Nephron progenitor cell (in vitro differentiated cells): ENCODE measurements at regions not wholly inside any gene's neighbourhood (a gene's known extent, or its start where the extent isn't known, plus 50 kb on each side); places are given as distances from the start of the nearest gene placed in this dataset.

Source experiments
- DNase-seq: peaks from one replicate; pipeline ENCODE4 v3.0.0; 2021
- H3K27ac Mint-ChIP-seq: 2 replicates; pipeline ENCODE4 v1.8.0; 2021; ENCODE audit warnings: mild to moderate bottlenecking, moderate library complexity, mixed read lengths
- H3K27me3 Mint-ChIP-seq: 2 replicates; pipeline ENCODE4 v1.8.0; 2021; ENCODE audit warnings: mild to moderate bottlenecking, low read depth, mixed read lengths; ENCODE audit not compliant: poor library complexity
- H3K36me3 Mint-ChIP-seq: 2 replicates; pipeline ENCODE4 v1.8.0; 2021; ENCODE audit warnings: low read depth, mixed read lengths
- H3K4me1 Mint-ChIP-seq: 2 replicates; pipeline ENCODE4 v1.8.0; 2021; ENCODE audit warnings: mixed read lengths
- H3K4me3 Mint-ChIP-seq: 2 replicates; pipeline ENCODE4 v1.8.0; 2021; ENCODE audit warnings: mild to moderate bottlenecking, moderate library complexity, mixed read lengths
- H3K9me3 Mint-ChIP-seq: 2 replicates; pipeline ENCODE4 v1.8.0; 2021; ENCODE audit warnings: mild to moderate bottlenecking, moderate library complexity, mixed read lengths
- TF ChIP-seq, protein P1 (sequence below): fragments of 200-600 bp; sonication (generic); IDR thresholded peaks from 2 replicates; pipeline ENCODE4 v1.5.0; 2021; ENCODE audit warnings: antibody characterized with exemption

DNA sequence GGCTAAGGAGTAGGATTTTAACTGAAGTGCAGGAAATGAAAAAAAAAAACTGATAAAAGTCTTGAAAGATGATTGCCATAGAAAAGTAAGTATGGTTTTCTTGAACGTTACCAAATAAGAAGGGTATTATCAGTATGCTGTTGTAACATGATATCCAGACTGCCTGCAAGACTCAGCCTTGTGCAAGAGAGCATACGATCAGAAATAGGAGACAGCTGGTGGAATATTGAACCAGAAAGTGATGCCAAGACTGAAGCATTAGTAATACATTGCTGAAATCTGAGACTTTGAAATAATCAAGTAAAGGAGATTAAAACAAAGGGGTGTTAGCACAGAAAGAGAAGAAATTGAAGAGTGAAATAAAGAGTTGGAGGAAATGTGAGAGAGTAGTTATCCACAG lies 452.7 kb upstream of the CNTN5 start:
- TF ChIP-seq, protein P1, sequence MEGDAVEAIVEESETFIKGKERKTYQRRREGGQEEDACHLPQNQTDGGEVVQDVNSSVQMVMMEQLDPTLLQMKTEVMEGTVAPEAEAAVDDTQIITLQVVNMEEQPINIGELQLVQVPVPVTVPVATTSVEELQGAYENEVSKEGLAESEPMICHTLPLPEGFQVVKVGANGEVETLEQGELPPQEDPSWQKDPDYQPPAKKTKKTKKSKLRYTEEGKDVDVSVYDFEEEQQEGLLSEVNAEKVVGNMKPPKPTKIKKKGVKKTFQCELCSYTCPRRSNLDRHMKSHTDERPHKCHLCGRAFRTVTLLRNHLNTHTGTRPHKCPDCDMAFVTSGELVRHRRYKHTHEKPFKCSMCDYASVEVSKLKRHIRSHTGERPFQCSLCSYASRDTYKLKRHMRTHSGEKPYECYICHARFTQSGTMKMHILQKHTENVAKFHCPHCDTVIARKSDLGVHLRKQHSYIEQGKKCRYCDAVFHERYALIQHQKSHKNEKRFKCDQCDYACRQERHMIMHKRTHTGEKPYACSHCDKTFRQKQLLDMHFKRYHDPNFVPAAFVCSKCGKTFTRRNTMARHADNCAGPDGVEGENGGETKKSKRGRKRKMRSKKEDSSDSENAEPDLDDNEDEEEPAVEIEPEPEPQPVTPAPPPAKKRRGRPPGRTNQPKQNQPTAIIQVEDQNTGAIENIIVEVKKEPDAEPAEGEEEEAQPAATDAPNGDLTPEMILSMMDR, result no peak
- no peak overlapping the region for H3K4me3 Mint-ChIP-seq
- H3K27me3 Mint-ChIP-seq, result peaks cover 4% of the 10 kb centered on the region
- DNase-seq, result no peak
- H3K4me1 Mint-ChIP-seq, result no peaks in the 10 kb centered on the region
- H3K36me3 Mint-ChIP-seq, result no peaks in the 10 kb centered on the region
- H3K27ac Mint-ChIP-seq, result no peak overlapping the region
- H3K9me3 Mint-ChIP-seq, result no peaks in the 10 kb centered on the region

DNA sequence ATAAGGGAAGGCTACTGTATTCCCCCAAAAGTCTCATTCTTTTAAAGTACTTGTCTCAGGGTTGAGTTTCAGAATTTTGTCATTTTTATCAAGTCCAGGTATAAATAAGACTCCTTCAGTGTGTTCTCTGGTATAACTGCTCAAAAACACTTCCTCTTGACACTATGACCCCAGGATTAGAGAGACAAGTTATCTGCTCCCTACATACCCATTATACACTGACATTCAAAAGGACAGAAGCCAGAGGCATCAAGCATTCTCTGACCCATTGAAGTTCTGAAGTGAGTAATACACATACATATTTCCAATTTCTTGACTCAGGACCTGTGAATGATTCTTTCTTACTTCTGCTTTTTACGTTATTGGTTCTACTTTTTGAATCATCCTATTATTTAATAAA lies 447.8 kb upstream of the CNTN5 start:
- Mint-ChIP-seq H3K4me3 (no peak overlapping the region), H3K27me3 (peaks cover 4% of the 10 kb centered on the region), H3K4me1 (no peaks in the 10 kb centered on the region), H3K9me3 (no peaks in the 10 kb centered on the region), H3K27ac (no peak overlapping the region), H3K36me3 (no peaks in the 10 kb centered on the region)
- no peak for DNase-seq
- TF ChIP-seq, protein P1, result no peak

DNA sequence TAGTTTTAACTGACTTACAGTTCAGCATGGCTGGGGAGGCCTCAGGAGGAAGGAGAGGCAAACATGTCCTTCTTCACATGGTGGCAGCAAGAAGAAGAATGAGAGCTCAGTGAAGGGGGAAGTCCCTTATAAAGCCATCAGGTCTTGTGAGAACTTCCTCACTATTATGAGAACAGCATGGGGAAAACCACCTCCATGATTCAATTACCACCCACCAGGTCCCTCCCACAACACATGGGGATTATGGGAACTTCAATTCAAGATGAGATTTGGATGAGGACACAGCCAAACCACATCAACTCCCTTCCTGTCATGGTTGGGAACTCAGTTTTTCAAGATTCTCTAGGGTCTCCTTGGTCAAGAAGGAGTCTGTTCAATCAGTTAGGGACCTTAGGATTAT lies 432.9 kb upstream of the CNTN5 start:
- TF ChIP-seq, protein P1, result no peak
- H3K4me3 Mint-ChIP-seq, result no peak overlapping the region
- no peak for DNase-seq
- H3K27me3 Mint-ChIP-seq, result no peaks in the 10 kb centered on the region
- H3K27ac Mint-ChIP-seq, result no peak overlapping the region
- H3K36me3 Mint-ChIP-seq, result no peaks in the 10 kb centered on the region
- no peaks in the 10 kb centered on the region for H3K9me3 Mint-ChIP-seq
- no peaks in the 10 kb centered on the region for H3K4me1 Mint-ChIP-seq

DNA sequence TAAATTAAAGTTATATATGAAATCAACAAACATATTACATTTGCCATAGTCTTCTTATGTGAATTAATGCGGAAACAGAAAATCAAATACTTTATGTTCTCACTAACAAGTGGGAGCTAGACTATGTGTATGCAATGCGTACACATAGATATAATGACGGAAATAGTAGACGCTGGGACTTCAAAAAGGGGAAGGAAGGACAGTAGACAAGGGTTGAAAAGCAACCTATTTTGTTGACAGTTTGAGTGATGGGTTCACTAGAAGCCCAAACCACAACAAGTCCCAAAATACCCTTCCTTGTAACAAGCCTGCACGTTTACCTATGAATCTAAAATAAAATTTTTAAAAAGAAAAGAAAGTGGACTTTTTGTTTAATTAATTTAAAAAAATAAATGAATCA lies 430.8 kb upstream of the CNTN5 start:
- Mint-ChIP-seq H3K4me1 (no peaks in the 10 kb centered on the region), H3K36me3 (no peaks in the 10 kb centered on the region), H3K27ac (no peak overlapping the region), H3K4me3 (no peak overlapping the region), H3K9me3 (peaks cover 7% of the 10 kb centered on the region), H3K27me3 (no peaks in the 10 kb centered on the region)
- no peak for DNase-seq
- TF ChIP-seq, protein P1, result no peak

DNA sequence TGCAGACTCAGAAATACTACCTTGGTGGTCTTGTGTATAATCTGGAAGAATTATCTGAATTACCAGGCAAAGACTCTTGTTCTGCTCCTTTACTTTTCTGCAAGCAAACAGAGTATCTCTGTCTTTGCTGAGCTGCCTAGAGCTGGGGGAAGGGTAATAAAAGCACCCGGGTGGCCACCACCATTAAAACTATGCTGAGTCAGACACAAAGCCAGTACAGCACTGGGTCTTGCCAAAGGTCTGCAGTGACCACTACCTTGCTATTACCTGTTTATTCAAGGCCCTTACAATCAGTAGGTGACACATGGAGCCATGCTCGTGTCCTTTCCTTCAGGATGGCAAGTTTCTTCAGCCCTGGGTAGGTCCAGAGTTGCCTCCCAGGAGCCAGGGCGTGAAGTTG lies 420.6 kb upstream of the CNTN5 start:
- DNase-seq, result no peak
- H3K36me3 Mint-ChIP-seq, result no peaks in the 10 kb centered on the region
- TF ChIP-seq, protein P1, result no peak
- H3K4me3 Mint-ChIP-seq, result no peak overlapping the region
- no peaks in the 10 kb centered on the region for H3K27me3 Mint-ChIP-seq
- H3K9me3 Mint-ChIP-seq, result peaks cover 8% of the 10 kb centered on the region
- H3K4me1 Mint-ChIP-seq, result no peaks in the 10 kb centered on the region
- H3K27ac Mint-ChIP-seq, result no peak overlapping the region

DNA sequence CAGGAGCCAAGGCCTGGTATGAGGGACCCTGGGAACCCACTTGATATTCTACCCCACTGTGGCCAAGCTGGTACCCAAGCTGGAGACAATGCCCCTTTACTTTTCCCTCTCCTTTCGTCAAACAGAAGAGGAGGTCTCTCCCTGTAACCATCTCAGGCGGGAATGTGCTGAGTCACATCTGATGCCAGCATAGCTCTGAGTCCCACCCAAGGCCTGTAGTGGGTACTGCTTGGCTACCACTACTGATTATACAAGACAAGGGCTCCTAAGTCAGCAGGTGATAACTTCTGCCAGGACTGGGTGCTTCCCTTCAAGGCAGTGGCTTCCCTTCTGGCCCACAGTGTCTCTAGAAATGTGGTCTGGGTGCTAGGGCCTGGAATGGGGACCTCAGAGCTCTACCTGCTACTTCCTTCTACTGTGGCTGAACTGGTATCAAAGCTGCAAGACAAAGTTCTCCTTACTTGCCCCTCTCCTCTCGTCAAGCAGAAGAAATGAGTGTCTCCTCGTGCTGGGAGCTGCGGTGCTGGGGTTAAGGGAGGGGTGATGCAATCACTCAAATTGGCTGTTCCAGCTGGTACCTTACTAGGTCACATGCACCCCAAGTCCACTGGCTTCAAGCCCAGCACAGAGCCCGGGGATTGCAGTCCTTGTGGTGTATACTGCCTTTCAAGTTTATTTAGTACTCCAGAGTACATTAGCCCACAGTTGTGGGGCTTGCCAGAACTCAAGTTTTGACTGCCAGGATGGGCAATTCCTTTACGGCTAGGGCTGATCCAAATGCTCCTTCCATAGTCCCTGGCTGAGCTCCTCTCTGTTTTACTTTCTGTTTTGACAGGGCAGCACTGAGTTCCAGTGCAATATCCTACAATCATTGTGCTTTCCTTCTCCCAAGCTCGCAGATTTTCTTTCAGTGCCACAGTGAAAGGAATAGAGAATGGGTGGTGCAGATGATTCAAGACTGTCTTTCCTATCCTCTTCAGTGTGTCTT lies 419.7 kb upstream of the CNTN5 start:
- TF ChIP-seq, protein P1, result no peak
- Mint-ChIP-seq H3K36me3 (no peaks in the 10 kb centered on the region), H3K4me3 (no peak overlapping the region), H3K27me3 (no peaks in the 10 kb centered on the region), H3K4me1 (no peaks in the 10 kb centered on the region), H3K27ac (no peak overlapping the region), H3K9me3 (peaks cover 8% of the 10 kb centered on the region)
- no peak for DNase-seq
